ENCODE measurements at regions not wholly inside any gene's neighbourhood (a gene's known extent, or its start where the extent isn't known, plus 50 kb on each side); places are given as distances from the start of the nearest gene placed in this dataset.

DNA sequence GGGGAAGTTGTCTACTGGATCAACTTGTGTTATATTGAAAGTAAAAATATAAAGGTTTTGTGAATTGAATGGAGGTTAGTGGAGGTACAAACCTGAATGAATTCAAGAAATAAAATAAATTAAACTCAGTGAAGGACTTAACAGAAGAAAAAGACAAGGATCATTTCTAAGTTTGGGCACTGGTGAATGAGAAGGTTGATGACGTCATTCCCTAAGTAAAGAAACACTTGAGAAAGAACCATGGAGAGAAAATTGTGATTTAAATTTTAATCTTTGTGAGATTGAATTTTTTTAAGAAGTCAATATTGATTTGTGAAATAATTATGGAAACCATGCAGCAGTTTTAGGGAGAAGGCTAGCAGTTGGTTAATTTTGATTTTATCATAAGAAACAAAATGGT lies 900.3 kb upstream of the TYRP1 start:
- TF ChIP-seq, protein P1, sequence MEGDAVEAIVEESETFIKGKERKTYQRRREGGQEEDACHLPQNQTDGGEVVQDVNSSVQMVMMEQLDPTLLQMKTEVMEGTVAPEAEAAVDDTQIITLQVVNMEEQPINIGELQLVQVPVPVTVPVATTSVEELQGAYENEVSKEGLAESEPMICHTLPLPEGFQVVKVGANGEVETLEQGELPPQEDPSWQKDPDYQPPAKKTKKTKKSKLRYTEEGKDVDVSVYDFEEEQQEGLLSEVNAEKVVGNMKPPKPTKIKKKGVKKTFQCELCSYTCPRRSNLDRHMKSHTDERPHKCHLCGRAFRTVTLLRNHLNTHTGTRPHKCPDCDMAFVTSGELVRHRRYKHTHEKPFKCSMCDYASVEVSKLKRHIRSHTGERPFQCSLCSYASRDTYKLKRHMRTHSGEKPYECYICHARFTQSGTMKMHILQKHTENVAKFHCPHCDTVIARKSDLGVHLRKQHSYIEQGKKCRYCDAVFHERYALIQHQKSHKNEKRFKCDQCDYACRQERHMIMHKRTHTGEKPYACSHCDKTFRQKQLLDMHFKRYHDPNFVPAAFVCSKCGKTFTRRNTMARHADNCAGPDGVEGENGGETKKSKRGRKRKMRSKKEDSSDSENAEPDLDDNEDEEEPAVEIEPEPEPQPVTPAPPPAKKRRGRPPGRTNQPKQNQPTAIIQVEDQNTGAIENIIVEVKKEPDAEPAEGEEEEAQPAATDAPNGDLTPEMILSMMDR (conservative IDR thresholded peaks at IDR 0.05; ENCODE audit: low read length) = no peak
- TF ChIP-seq EZH2phosphoT487 (IDR thresholded peaks at IDR 0.05; ENCODE audit: borderline replicate concordance, low read depth, low read length) = no peak

Data from OCI-LY7 (cell line).